ENCODE measurements at regions not wholly inside any gene's neighbourhood (a gene's known extent, or its start where the extent isn't known, plus 50 kb on each side); places are given as distances from the start of the nearest gene placed in this dataset.

DNA sequence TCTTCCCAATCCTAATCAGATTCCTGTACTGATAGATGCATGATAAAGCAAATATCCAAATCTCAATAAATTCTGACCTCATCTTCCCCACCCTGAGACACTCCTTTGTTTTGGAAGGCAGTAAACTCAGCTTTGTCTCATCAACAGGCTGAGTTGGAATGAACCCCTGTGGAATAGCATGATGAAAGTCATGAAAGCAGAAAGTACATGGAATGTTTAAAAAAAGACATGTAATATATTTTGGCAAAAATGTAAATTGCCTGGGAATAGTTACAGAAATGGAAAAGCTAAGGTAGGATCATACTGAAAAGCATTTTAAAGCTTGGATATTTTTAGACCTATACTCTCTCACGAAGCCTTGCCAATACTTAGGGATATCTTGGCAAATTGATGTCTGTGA lies 468.7 kb upstream of the CDH7 start:
- Histone ChIP-seq H2AFZ (ENCODE audit: low read length) (no peak overlapping the region), H3K14ac (ENCODE audit: low read length) (no peak overlapping the region), H3K27me3 (ENCODE audit: control insufficient read depth in 3 of 3, insufficient read depth in 3 of 3, low read depth in 1 of 3, low read length in 3 of 3) (no peaks in the 10 kb centered on the region), H3K4ac (ENCODE audit: low read length) (no peak overlapping the region), H3K23ac (ENCODE audit: low read depth, low read length, poor library complexity) (no peak overlapping the region), H2AK5ac (ENCODE audit: low read depth, low read length) (no peak overlapping the region), H3K36me3 (replicated peaks in 1 of 2; ENCODE audit: control insufficient read depth in 2 of 2, insufficient read depth in 2 of 2, low read length in 2 of 2) (no peaks in the 10 kb centered on the region), H3K18ac (ENCODE audit: low read length) (no peak overlapping the region), H3K9ac (ENCODE audit: low read depth, low read length, poor library complexity) (no peak overlapping the region), H3K4me3 (ENCODE audit: low read length in 2 of 2) (no peak overlapping the region), H3K27ac (replicated peaks; ENCODE audit: low read length) (no peak overlapping the region), H2BK12ac (ENCODE audit: low read length) (no peak overlapping the region), H4K91ac (ENCODE audit: low read depth, low read length, poor library complexity) (no peak overlapping the region), H4K8ac (ENCODE audit: low read depth, low read length) (no peak overlapping the region), H3K4me2 (ENCODE audit: insufficient read depth, low read length, poor library complexity, severe bottlenecking) (no peak overlapping the region), H2BK120ac (ENCODE audit: low read depth, low read length) (no peak overlapping the region), H2BK5ac (ENCODE audit: low read length) (no peak overlapping the region), H3K4me1 (ENCODE audit: control insufficient read depth in 2 of 2, insufficient read depth in 1 of 2, low read depth in 1 of 2, low read length in 2 of 2) (no peaks in the 10 kb centered on the region), H2BK15ac (ENCODE audit: low read length) (no peak overlapping the region), H3K79me1 (ENCODE audit: low read depth, low read length) (no peaks in the 10 kb centered on the region), H3K9me3 (replicated peaks in 1 of 2; ENCODE audit: control insufficient read depth in 2 of 2, insufficient read depth in 1 of 2, low read depth in 1 of 2, low read length in 2 of 2) (peaks cover 0 to 3% of the 10 kb centered on the region in 2 donors)
- no CpG with 5 or more reads among the region's 1 CpG for WGBS, 2 donors (ENCODE audit: extremely low coverage in 2 of 2, insufficient read length in 2 of 2, insufficient replicate concordance in 1 of 2)
- DNase-seq (ENCODE audit: low spot score), result no peak

DNA sequence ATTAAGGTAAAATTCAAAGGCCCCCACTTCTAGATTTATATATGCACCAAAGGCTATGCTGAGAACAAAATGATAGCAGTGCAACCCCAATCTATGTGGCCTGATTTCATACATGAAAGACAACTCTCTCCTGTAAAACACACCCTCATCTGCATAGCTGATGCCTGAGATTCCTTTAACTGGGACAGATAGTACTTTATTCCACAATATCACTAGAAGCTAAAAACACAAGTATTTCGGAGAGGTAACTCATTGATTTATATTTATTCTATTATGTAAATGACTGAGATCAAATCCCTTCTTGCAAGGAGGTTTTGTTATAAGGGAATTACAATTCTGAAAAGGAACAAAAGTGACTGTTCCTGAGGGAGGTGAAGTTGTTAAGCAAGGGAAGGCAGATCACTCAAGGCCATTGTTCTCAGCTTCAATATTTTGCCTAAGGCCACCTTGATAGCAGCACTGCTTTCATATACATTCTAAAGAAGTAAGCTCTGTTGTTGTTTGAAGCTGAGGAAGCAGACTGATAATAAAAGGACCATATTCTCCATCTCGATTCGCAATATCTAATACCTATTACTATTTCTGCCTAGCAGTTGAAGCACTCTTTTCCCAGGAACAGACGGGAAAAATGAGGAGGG lies 471.0 kb upstream of the CDH7 start:
- Histone ChIP-seq H2AFZ (ENCODE audit: low read length) (no peak overlapping the region), H2BK120ac (ENCODE audit: low read depth, low read length) (no peak overlapping the region), H3K9ac (ENCODE audit: low read depth, low read length, poor library complexity) (no peak overlapping the region), H3K4ac (ENCODE audit: low read length) (no peak overlapping the region), H3K14ac (ENCODE audit: low read length) (no peak overlapping the region), H3K23ac (ENCODE audit: low read depth, low read length, poor library complexity) (no peak overlapping the region), H4K91ac (ENCODE audit: low read depth, low read length, poor library complexity) (no peak overlapping the region), H3K4me3 (ENCODE audit: low read length in 2 of 2) (no peak overlapping the region), H2BK15ac (ENCODE audit: low read length) (no peak overlapping the region), H3K27ac (replicated peaks; ENCODE audit: low read length) (no peak overlapping the region), H4K8ac (ENCODE audit: low read depth, low read length) (no peak overlapping the region), H3K18ac (ENCODE audit: low read length) (no peak overlapping the region), H3K36me3 (replicated peaks in 1 of 2; ENCODE audit: control insufficient read depth in 2 of 2, insufficient read depth in 2 of 2, low read length in 2 of 2) (no peaks in the 10 kb centered on the region), H3K4me1 (ENCODE audit: control insufficient read depth in 2 of 2, insufficient read depth in 1 of 2, low read depth in 1 of 2, low read length in 2 of 2) (no peaks in the 10 kb centered on the region), H3K27me3 (ENCODE audit: control insufficient read depth in 3 of 3, insufficient read depth in 3 of 3, low read depth in 1 of 3, low read length in 3 of 3) (no peaks in the 10 kb centered on the region), H2BK12ac (ENCODE audit: low read length) (no peak overlapping the region), H3K9me3 (replicated peaks in 1 of 2; ENCODE audit: control insufficient read depth in 2 of 2, insufficient read depth in 1 of 2, low read depth in 1 of 2, low read length in 2 of 2) (peaks cover 0 to 3% of the 10 kb centered on the region in 2 donors), H3K79me1 (ENCODE audit: low read depth, low read length) (peaks cover 1% of the 10 kb centered on the region), H2AK5ac (ENCODE audit: low read depth, low read length) (no peak overlapping the region), H3K4me2 (ENCODE audit: insufficient read depth, low read length, poor library complexity, severe bottlenecking) (no peak overlapping the region), H2BK5ac (ENCODE audit: low read length) (no peak overlapping the region)
- DNase-seq (ENCODE audit: low spot score), result no peak
- WGBS, 2 donors (ENCODE audit: extremely low coverage in 2 of 2, insufficient read length in 2 of 2, insufficient replicate concordance in 1 of 2), result no CpG with 5 or more reads among the region's 4 CpGs

DNA sequence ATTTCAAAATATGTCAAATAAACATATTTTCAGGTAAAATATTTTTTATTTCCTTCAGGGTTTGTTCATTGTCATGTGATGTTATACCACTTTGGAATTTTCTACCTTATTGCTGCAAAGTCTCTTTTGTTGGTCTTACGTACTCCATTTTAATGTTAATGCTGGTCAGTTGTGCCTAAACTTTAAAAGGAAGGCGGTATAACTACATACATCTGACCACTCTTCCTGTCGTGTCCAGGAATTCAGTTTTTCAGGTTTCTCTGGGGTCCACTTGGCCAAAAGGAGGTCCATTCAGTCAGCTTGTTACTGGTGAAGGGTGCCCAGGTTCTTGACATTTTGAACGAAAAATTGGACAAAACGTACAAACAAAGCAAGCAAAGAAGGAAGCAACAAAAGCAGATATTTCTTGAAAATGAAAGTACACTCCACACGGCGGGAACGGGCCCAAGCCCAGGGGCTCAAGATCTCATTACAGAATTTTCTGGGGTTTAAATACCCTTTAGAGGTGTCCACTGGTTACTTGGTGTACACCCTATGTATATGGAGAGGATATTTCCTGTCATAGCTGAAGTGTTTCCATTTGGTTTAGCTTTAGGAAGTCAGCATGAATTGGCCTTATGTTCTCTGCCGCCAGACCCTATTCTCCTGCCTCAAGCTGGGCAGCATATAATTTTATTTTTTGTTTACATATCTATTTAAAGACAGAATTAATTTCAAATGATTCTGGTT lies 471.7 kb upstream of the CDH7 start:
- H3K4me3 ChIP-seq (ENCODE audit: low read length in 2 of 2), result no peak overlapping the region
- no peak overlapping the region for H3K4ac ChIP-seq (ENCODE audit: low read length)
- no peak overlapping the region for H3K4me2 ChIP-seq (ENCODE audit: insufficient read depth, low read length, poor library complexity, severe bottlenecking)
- H3K9ac ChIP-seq (ENCODE audit: low read depth, low read length, poor library complexity), result no peak overlapping the region
- no peak overlapping the region for H4K8ac ChIP-seq (ENCODE audit: low read depth, low read length)
- no peaks in the 10 kb centered on the region for H3K4me1 ChIP-seq (ENCODE audit: control insufficient read depth in 2 of 2, insufficient read depth in 1 of 2, low read depth in 1 of 2, low read length in 2 of 2)
- no peak overlapping the region for H3K23ac ChIP-seq (ENCODE audit: low read depth, low read length, poor library complexity)
- no peak for DNase-seq (ENCODE audit: low spot score)
- H2BK15ac ChIP-seq (ENCODE audit: low read length), result no peak overlapping the region
- no peak overlapping the region for H2BK5ac ChIP-seq (ENCODE audit: low read length)
- no CpG with 5 or more reads among the region's 9 CpGs for WGBS, 2 donors (ENCODE audit: extremely low coverage in 2 of 2, insufficient read length in 2 of 2, insufficient replicate concordance in 1 of 2)
- H4K91ac ChIP-seq (ENCODE audit: low read depth, low read length, poor library complexity), result no peak overlapping the region
- H3K9me3 ChIP-seq (replicated peaks in 1 of 2; ENCODE audit: control insufficient read depth in 2 of 2, insufficient read depth in 1 of 2, low read depth in 1 of 2, low read length in 2 of 2), result peaks cover 0 to 3% of the 10 kb centered on the region in 2 donors
- no peak overlapping the region for H3K14ac ChIP-seq (ENCODE audit: low read length)
- H2BK12ac ChIP-seq (ENCODE audit: low read length), result no peak overlapping the region
- H2AFZ ChIP-seq (ENCODE audit: low read length), result peak overlapping the region; percentile 36
- no peak overlapping the region for H2BK120ac ChIP-seq (ENCODE audit: low read depth, low read length)
- peaks cover 1% of the 10 kb centered on the region for H3K79me1 ChIP-seq (ENCODE audit: low read depth, low read length)
- no peak overlapping the region for H3K18ac ChIP-seq (ENCODE audit: low read length)
- H3K27ac ChIP-seq (replicated peaks; ENCODE audit: low read length), result no peak overlapping the region
- no peaks in the 10 kb centered on the region for H3K36me3 ChIP-seq (replicated peaks in 1 of 2; ENCODE audit: control insufficient read depth in 2 of 2, insufficient read depth in 2 of 2, low read length in 2 of 2)
- H3K27me3 ChIP-seq (ENCODE audit: control insufficient read depth in 3 of 3, insufficient read depth in 3 of 3, low read depth in 1 of 3, low read length in 3 of 3), result no peaks in the 10 kb centered on the region
- no peak overlapping the region for H2AK5ac ChIP-seq (ENCODE audit: low read depth, low read length)

- Histone ChIP-seq H3K18ac (ENCODE audit: low read length) (no peak overlapping the region), H2BK15ac (ENCODE audit: low read length) (no peak overlapping the region), H4K8ac (ENCODE audit: low read depth, low read length) (no peak overlapping the region), H3K79me1 (ENCODE audit: low read depth, low read length) (no peaks in the 10 kb centered on the region), H3K36me3 (replicated peaks in 1 of 2; ENCODE audit: control insufficient read depth in 2 of 2, insufficient read depth in 2 of 2, low read length in 2 of 2) (no peaks in the 10 kb centered on the region), H3K4ac (ENCODE audit: low read length) (no peak overlapping the region), H4K91ac (ENCODE audit: low read depth, low read length, poor library complexity) (no peak overlapping the region), H3K4me3 (ENCODE audit: low read length in 2 of 2) (no peak overlapping the region), H2AFZ (ENCODE audit: low read length) (peak overlapping the region; percentile 15), H3K4me1 (ENCODE audit: control insufficient read depth in 2 of 2, insufficient read depth in 1 of 2, low read depth in 1 of 2, low read length in 2 of 2) (no peaks in the 10 kb centered on the region), H3K27me3 (ENCODE audit: control insufficient read depth in 3 of 3, insufficient read depth in 3 of 3, low read depth in 1 of 3, low read length in 3 of 3) (no peaks in the 10 kb centered on the region), H3K4me2 (ENCODE audit: insufficient read depth, low read length, poor library complexity, severe bottlenecking) (no peak overlapping the region), H2BK12ac (ENCODE audit: low read length) (no peak overlapping the region), H3K23ac (ENCODE audit: low read depth, low read length, poor library complexity) (no peak overlapping the region), H3K27ac (replicated peaks; ENCODE audit: low read length) (no peak overlapping the region), H3K14ac (ENCODE audit: low read length) (no peak overlapping the region), H3K9me3 (replicated peaks in 1 of 2; ENCODE audit: control insufficient read depth in 2 of 2, insufficient read depth in 1 of 2, low read depth in 1 of 2, low read length in 2 of 2) (no peaks in the 10 kb centered on the region), H2BK5ac (ENCODE audit: low read length) (no peak overlapping the region), H3K9ac (ENCODE audit: low read depth, low read length, poor library complexity) (no peak overlapping the region), H2BK120ac (ENCODE audit: low read depth, low read length) (no peak overlapping the region), H2AK5ac (ENCODE audit: low read depth, low read length) (no peak overlapping the region)
- WGBS, 2 donors (ENCODE audit: extremely low coverage in 2 of 2, insufficient read length in 2 of 2, insufficient replicate concordance in 1 of 2), result no CpG with 5 or more reads among the region's 1 CpG
- no peak for DNase-seq (ENCODE audit: low spot score)
These were observed 481.4 kb upstream of the CDH7 start for GRCh38 chr18:65269375-65269774.
